ENCODE measurements at regions not wholly inside any gene's neighbourhood (a gene's known extent, or its start where the extent isn't known, plus 50 kb on each side); places are given as distances from the start of the nearest gene placed in this dataset.

- H3K4me1 ChIP-seq (replicated peaks in 1 of 4; ENCODE audit: control insufficient read depth in 3 of 4, insufficient read depth in 4 of 4, low read length in 3 of 4) = no peaks in the 10 kb centered on the region
- no peak overlapping the region for H3K9ac ChIP-seq (replicated peaks in 1 of 4; ENCODE audit: extremely low read depth in 1 of 4, low read depth in 3 of 4, low read length in 3 of 4)
- H4K5ac ChIP-seq (ENCODE audit: insufficient read length, low read depth, low read length) = no peak overlapping the region
- H3K27me3 ChIP-seq (replicated peaks in 1 of 4; ENCODE audit: control insufficient read depth in 3 of 4, extremely low read depth in 1 of 4, insufficient read depth in 3 of 4, low read length in 3 of 4) = no peaks in the 10 kb centered on the region
- no peak overlapping the region for H3K14ac ChIP-seq (ENCODE audit: insufficient read length)
- TF ChIP-seq JUN (IDR thresholded peaks at IDR 0.05; ENCODE audit: low read depth, low read length) (no peak), SIN3A (conservative IDR thresholded peaks at IDR 0.05 in 1 of 2, IDR thresholded peaks at IDR 0.05 in 1 of 2; ENCODE audit: low read depth in 1 of 2, low read length in 2 of 2) (no peak), KDM1A (IDR thresholded peaks at IDR 0.05; ENCODE audit: borderline replicate concordance, low read length) (no peak), EZH2 (IDR thresholded peaks at IDR 0.05; ENCODE audit: low read depth, low read length, severe bottlenecking) (no peak), TEAD4 (IDR thresholded peaks at IDR 0.05; ENCODE audit: low read depth, low read length) (no peak), POLR2AphosphoS5 (IDR thresholded peaks at IDR 0.05; ENCODE audit: low read depth, low read length) (no peak)
- no peak overlapping the region for H3K4me3 ChIP-seq (ENCODE audit: extremely low read depth in 1 of 4, insufficient read depth in 2 of 4, low read depth in 3 of 4, low read length in 4 of 4)
- no peak overlapping the region for H3K4ac ChIP-seq (replicated peaks; ENCODE audit: insufficient read length, low read depth, low read length)
- H4K91ac ChIP-seq (replicated peaks; ENCODE audit: insufficient read length, low read length) = no peak overlapping the region
- no peak overlapping the region for H3K23ac ChIP-seq (ENCODE audit: insufficient read length)
- FAIRE-seq (no peak), DNase-seq (ENCODE audit: low read depth in 1 of 2, low spot score in 2 of 2) (peak in 1 of 2 experiments; percentile 38)
- POLR2A ChIA-PET (ENCODE audit: partially characterized antibody) = no interaction called here
- H3K36me3 ChIP-seq (ENCODE audit: control insufficient read depth in 2 of 4, insufficient read depth in 4 of 4, low read length in 3 of 4) = no peaks in the 10 kb centered on the region
- no peak overlapping the region for H2AFZ ChIP-seq (ENCODE audit: low read length)
- no peak overlapping the region for H2BK5ac ChIP-seq (ENCODE audit: low read depth, low read length)
- no peak overlapping the region for H3K4me2 ChIP-seq (ENCODE audit: insufficient read depth in 1 of 2, low read depth in 2 of 2, low read length in 2 of 2)
- peak overlapping the region; percentile 27; the same call in 1 of the 2 replicates for H2BK12ac ChIP-seq (ENCODE audit: low read depth, low read length)
- no peak overlapping the region for H2BK120ac ChIP-seq (replicated peaks; ENCODE audit: low read depth, low read length)
- WGBS, 2 experiments (ENCODE audit: extremely low coverage in 1 of 2, insufficient coverage in 1 of 2, insufficient read length in 1 of 2, insufficient replicate concordance in 2 of 2, low coverage in 1 of 2, low lambda C conversion rate in 2 of 2, missing lambda C conversion rate in 1 of 2) = 98% methylated on average over 3 of the region's 3 CpGs; no CpG with 5 or more reads in 1 of the 2 experiments
- no peak overlapping the region for H3K18ac ChIP-seq (ENCODE audit: extremely low read depth, low read length)
- no peak overlapping the region for H2AK5ac ChIP-seq (ENCODE audit: low read depth, low read length)
- H4K20me1 ChIP-seq (replicated peaks in 1 of 2; ENCODE audit: control insufficient read depth in 1 of 2, insufficient read depth in 2 of 2, low read length in 2 of 2) = no peaks in the 10 kb centered on the region
- H3K23me2 ChIP-seq (ENCODE audit: low read depth, low read length) = no peaks in the 10 kb centered on the region
- H2BK15ac ChIP-seq (ENCODE audit: low read length) = no peak overlapping the region
- no peak overlapping the region for H3K56ac ChIP-seq (replicated peaks; ENCODE audit: insufficient read length, low read depth, low read length)
- no peaks in the 10 kb centered on the region for H3K79me1 ChIP-seq (ENCODE audit: low read depth, low read length)
- no peak overlapping the region for H2BK20ac ChIP-seq (ENCODE audit: low read length)
- H3K27ac ChIP-seq (ENCODE audit: low read depth, low read length) = no peak overlapping the region
- H3K79me2 ChIP-seq (ENCODE audit: control insufficient read depth in 1 of 2, insufficient read depth in 2 of 2, low read length in 2 of 2) = no peaks in the 10 kb centered on the region
- 0 out of 4 replicates have a peak, but pooled peaks cover 0 to 3% of the 10 kb centered on the region in 2 experiments for H3K9me3 ChIP-seq (ENCODE audit: insufficient read depth in 2 of 2, low read depth in 1 of 2, low read length in 1 of 2)
- CTCF ChIA-PET (ENCODE audit: partially characterized antibody) = interaction anchor here (0.6 to 1.5 kb wide), 8 partner anchors 9 to 176 kb away, joined by 3 to 8 read pairs (median 3); no protein-coding TSS in a partner anchor
- no peak overlapping the region for H4K8ac ChIP-seq (ENCODE audit: extremely low read depth, insufficient read depth, low read length)
These were observed 239.1 kb downstream of the TSN start for GRCh38 chr2:121994238-121995206.
